ENCODE measurements at regions not wholly inside any gene's neighbourhood (a gene's known extent, or its start where the extent isn't known, plus 50 kb on each side); places are given as distances from the start of the nearest gene placed in this dataset.
"Not testable (repeated sequence)": the region's sequence is repeated elsewhere in the genome, so short reads cannot be mapped to it uniquely, and the experiment has no call there.

GRCh38 chr14:71354801-71355200 is 447.5 kb downstream of the PCNX1 start:
- DNase-seq (ENCODE audit: insufficient read length, low spot score), result no peak
- FAIRE-seq, result no peak

DNA sequence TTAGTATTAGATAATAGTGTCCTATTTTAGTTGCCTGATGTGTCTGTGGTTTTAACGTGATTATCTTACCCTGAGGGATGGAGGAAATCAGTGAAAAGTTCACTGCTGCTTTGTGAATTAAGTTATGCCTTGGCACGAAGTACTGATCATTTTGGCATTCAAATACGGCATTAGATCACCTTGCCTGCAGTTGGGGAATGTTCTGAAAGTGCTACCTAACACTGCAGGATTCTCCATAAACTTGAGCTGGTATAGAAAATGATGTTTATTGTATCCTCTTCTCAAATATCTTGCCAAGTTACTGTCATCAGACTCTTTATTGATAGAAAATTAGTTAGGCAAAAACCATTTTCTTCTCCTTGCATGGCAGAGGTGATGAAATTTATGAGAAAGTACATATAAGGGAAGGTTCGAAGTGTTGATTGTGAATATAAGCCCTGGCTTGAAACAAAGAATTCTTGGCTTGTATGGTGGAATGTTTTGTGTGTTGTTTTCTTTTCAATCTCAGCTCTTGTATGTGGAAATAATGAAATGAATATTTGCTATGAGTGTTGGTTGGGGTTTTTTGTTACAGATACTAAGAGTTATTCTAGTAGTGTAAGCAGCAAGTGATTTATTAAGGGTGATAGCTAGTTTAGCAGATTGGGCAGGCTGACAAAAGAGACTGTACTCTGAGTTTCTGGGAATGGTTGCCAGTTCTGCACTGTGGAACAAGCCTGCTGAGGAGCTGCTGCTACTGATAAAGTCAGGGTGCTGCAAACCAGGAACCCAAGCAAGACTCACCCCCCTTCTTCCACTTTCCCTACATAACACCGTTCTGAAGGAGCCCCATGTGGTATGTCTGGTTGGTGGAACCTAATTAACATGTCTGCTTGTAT is 448.3 kb downstream of the PCNX1 start:
- DNase-seq (ENCODE audit: insufficient read length, low spot score) (peak; percentile 43), FAIRE-seq (peak; percentile 97)

GRCh38 chr14:71358209-71358931 is 451.1 kb downstream of the PCNX1 start:
- DNase-seq (ENCODE audit: insufficient read length, low spot score), result no peak
- no peak for FAIRE-seq

GRCh38 chr14:71358932-71359421 is 451.7 kb downstream of the PCNX1 start:
- not testable (repeated sequence) for DNase-seq (ENCODE audit: insufficient read length, low spot score); FAIRE-seq

- DNase-seq (ENCODE audit: insufficient read length, low spot score), result no peak
- FAIRE-seq, result no peak
Observed at GRCh38 chr14:71359823-71360222, 452.6 kb downstream of the PCNX1 start.

DNA sequence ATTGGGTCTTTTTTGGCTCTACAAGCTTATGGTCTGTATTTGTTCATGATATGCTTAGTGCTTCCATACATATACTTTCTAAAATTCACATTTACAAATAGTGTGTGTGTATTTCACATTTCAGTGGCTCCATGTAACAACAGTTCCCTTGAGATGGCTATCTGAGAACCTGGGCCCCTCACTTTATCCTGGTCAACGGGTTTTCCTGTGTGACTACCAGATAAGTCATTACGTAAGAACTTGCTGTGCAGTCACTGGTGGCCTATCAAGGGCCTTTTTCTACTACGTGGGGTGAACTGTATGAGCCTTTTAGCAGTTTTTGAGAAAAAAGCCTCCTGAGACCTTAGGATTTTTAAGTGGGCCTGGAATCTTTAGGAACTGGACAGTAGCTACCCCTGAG is 454.1 kb downstream of the PCNX1 start:
- no peak for DNase-seq (ENCODE audit: insufficient read length, low spot score)
- peak; percentile 66 for FAIRE-seq

DNA sequence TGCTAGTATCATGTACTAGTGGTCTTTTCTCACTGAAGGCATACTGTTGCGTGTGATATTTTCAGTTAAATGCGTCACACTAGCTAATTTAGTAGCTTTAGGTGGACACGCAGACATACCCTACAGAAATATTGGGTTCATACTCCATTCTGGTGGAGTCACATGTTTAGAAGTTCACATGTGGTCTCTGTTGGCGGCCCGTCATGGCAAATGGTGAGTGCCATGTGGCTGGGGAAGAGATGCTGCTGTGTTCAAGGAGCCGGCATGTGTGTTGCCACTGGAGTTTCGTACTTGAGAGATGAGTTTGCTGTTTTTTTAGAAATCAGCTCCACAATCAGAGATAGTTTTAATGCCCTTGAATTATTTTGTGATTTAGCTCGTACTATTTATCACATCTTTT is 454.6 kb downstream of the PCNX1 start:
- DNase-seq (ENCODE audit: insufficient read length, low spot score), result no peak
- peak; percentile 88 for FAIRE-seq

- DNase-seq (ENCODE audit: insufficient read length, low spot score) (no peak), FAIRE-seq (no peak)
Observed at GRCh38 chr14:71362282-71362681, 455.0 kb downstream of the PCNX1 start.

GRCh38 chr14:71362920-71363584 is 455.8 kb downstream of the PCNX1 start:
- FAIRE-seq, result peak; percentile 88

DNA sequence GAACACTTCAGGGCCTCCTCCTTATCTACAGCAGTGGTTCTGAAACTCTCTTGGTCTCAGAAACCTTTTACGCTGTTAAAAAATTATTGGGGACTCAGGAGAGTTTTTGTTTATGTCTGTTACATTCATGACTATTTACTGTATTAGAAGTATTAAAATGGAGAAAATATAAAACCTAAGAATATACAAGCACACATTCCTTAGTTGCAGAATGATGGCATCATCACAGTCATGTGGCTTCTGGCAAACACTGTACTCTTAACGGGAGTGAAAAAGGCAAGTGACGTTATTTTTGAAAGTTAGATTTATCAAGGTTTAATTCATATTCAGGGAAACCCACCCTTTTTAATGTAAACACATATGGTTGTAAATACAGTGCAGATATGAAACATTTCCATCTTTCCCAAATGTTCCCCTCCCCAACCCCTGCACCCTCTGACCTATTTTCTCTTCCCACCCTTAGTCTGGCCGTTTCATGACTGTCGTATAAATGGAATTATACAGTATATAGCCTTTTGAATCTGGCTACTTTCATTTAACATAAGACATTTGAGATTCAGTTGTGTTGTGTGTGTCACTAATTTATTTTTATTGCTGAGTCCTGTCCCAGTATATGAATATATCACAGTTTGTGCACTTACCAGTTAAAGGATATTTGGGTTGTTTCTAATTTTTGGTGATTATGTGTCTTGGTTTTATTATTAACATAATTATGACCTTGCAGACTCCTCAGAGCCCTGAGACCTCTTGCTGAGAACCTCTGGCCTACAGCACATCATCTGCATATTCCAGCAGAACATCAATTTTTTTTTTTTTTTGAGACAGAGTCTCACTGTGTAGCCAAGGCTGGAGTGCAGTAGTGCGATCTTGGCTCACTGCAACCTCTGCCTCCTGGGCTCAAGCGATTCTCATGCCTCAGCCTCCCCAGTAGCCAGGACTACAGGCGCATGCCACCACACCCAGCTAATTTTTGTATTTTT is 457.0 kb downstream of the PCNX1 start:
- no peak for DNase-seq (ENCODE audit: insufficient read length, low spot score)
- peak; percentile 77 for FAIRE-seq

More at GRCh38 chr14:71362920-71363584, 455.8 kb downstream of the PCNX1 start:
- no peak for DNase-seq (ENCODE audit: insufficient read length, low spot score)

- no peak for DNase-seq (ENCODE audit: insufficient read length, low spot score)
- FAIRE-seq, result peak; percentile 58
Observed at GRCh38 chr14:71365361-71365760, 458.1 kb downstream of the PCNX1 start.

GRCh38 chr14:71366861-71367260 is 459.6 kb downstream of the PCNX1 start:
- no peak for DNase-seq (ENCODE audit: insufficient read length, low spot score)
- peak; percentile 38 for FAIRE-seq

GRCh38 chr14:71371711-71372396 is 464.6 kb downstream of the PCNX1 start:
- DNase-seq (ENCODE audit: insufficient read length, low spot score), result peak; percentile 81
- FAIRE-seq, result no peak

- peak; percentile 99 for FAIRE-seq
Observed at GRCh38 chr14:71372411-71372838, 465.2 kb downstream of the PCNX1 start.

GRCh38 chr14:71373773-71374172 is 466.5 kb downstream of the PCNX1 start:
- peak; percentile 40 for FAIRE-seq
- DNase-seq (ENCODE audit: insufficient read length, low spot score), result no peak

More at GRCh38 chr14:71372411-71372838, 465.2 kb downstream of the PCNX1 start:
- peak; percentile 93 for DNase-seq (ENCODE audit: insufficient read length, low spot score)

DNA sequence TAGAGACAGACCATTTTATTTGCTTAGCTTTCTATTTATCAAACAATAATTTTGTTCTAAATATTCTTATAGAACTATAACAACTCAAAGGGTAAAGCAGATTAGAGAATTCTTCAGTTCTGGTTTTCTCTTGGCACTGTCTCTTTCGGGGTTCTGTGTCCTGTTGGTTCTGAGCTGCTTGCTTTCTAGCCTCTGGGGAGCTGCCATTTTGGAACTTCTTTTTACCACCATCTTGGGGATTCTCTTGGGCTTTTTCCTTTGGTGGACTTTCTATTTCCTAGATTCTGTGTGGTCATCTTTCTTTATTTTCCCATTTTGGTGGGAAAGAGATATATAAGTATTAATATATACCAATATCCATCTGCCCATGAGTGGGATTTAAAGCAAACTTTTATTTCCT is 467.7 kb downstream of the PCNX1 start:
- no peak for FAIRE-seq

DNA sequence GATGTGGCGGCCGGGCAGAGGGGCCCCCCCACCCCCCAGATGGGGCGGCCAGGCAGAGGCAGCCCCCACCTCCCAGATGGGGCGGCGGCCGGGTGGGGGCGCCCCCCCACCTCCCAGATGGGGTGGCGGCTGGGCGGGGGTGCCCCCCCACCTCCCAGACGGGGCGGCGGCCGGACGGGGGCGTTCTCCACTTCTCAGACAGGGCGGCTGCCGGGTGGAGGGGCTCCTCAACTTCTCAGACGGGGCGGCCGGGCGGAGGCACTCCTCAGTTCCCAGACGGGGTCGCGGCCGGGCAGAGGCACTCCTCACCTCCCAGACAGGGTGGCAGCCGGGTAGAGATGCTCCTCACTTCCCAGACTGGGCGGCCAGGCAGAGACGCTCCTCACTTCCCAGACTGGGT is 469.8 kb downstream of the PCNX1 start:
- peak; percentile 28 for FAIRE-seq
- DNase-seq (ENCODE audit: insufficient read length, low spot score), result no peak

More for the DNA sequence above, 467.7 kb downstream of the PCNX1 start:
- no peak for DNase-seq (ENCODE audit: insufficient read length, low spot score)

DNA sequence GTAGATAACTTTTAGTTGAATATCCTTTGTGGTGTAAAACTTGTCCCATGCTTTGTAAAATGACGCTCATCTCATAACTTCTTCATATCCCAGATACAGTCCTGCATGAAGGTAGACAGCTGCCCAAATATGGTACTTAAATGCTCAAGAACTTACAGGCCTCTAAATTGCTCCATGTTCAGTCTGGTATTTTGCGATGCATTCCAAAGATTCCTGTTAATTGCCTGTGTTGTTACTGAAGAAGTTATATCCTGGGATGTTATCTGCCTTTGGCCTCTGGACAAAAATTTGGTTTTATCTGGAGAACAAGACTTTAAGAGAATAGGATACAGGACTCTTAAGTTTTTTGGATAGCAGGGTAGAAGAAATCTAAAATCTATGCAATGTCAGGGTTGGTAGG is 473.0 kb downstream of the PCNX1 start:
- no peak for DNase-seq (ENCODE audit: insufficient read length, low spot score)
- FAIRE-seq, result peak; percentile 91

DNA sequence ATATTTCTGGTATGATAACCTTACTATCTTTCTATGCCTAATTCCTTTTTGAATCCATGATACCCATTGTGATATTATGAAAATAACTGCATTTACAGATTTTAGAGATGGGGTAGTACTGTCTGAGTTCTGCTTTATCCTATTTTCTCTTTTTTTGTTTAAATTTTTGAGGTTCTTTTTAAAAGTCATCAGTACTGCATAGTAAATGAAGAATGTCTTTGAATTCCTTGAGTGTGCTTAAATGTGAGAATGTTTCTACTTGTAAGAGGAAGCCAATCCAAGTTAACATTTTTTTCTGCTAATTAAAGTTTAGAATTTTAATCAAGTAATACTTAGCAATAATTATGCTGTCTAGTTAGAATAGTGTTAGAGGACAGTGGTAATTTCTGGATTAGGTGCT is 474.6 kb downstream of the PCNX1 start:
- DNase-seq (ENCODE audit: insufficient read length, low spot score) (no peak), FAIRE-seq (no peak)
